Liver (tissue), 8 donors: ENCODE measurements at regions not wholly inside any gene's neighbourhood (a gene's known extent, or its start where the extent isn't known, plus 50 kb on each side); places are given as distances from the start of the nearest gene placed in this dataset.

ENCODE experiments used
- DNase-seq: peaks from one replicate; pipeline ENCODE4 v3.0.0-alpha.2; 2017; ENCODE audit warnings: low spot score
- H3K27ac ChIP-seq, 2 donors: one replicate each; pipeline ENCODE4 v1.7.0; 2013; ENCODE audit warnings: inconsistent platforms in 2 of 2, low read length in 2 of 2, control low read depth in 1 of 2, low read depth in 1 of 2, mild to moderate bottlenecking in 1 of 2
- H3K27me3 ChIP-seq, 4 donors: one replicate each; pipeline versions ENCODE4 v1.6.1 to v1.7.0; 2013; ENCODE audit warnings: low read length in 3 of 4, inconsistent platforms in 1 of 4, mild to moderate bottlenecking in 1 of 4, moderate library complexity in 1 of 4; ENCODE audit not compliant: control insufficient read depth in 4 of 4, insufficient read depth in 4 of 4
- H3K36me3 ChIP-seq, 4 donors: one replicate each; pipeline versions ENCODE4 v1.6.1 to v1.7.0; 2013; ENCODE audit warnings: low read length in 3 of 4, mild to moderate bottlenecking in 3 of 4, low read depth in 1 of 4, moderate library complexity in 1 of 4; ENCODE audit not compliant: control insufficient read depth in 4 of 4, insufficient read depth in 3 of 4
- H3K4me1 ChIP-seq, 4 donors: one replicate each; pipeline versions ENCODE4 v1.6.1 to v1.7.0; 2013; ENCODE audit warnings: low read length in 3 of 4, mild to moderate bottlenecking in 3 of 4, moderate library complexity in 1 of 4; ENCODE audit not compliant: control insufficient read depth in 4 of 4, insufficient read depth in 4 of 4
- H3K4me3 ChIP-seq, 3 donors: one replicate each; pipeline versions ENCODE4 v1.6.1 to v1.7.0; 2013; ENCODE audit warnings: low read length in 3 of 3, control low read depth in 1 of 3, low read depth in 1 of 3, mild to moderate bottlenecking in 1 of 3
- H3K9ac ChIP-seq, 2 donors: one replicate each; pipeline ENCODE4 v1.7.0; 2013; ENCODE audit warnings: low read length in 2 of 2, mild to moderate bottlenecking in 2 of 2, moderate library complexity in 2 of 2, control low read depth in 1 of 2, low read depth in 1 of 2
- H3K9me3 ChIP-seq, 4 donors: one replicate each; pipeline versions ENCODE4 v1.6.1 to v1.7.0; 2013; ENCODE audit warnings: low read length in 3 of 4; ENCODE audit not compliant: control insufficient read depth in 4 of 4
- ATF3 ChIP-seq: IDR thresholded peaks from 2 replicates; pipeline ENCODE4 v1.6.1; 2016; ENCODE audit warnings: antibody characterized with exemption
- CTCF ChIP-seq: fragments of 150-350 bp; IDR thresholded peaks from 2 replicates; pipeline ENCODE4 v1.5.1; 2017; ENCODE audit warnings: improper control_type of control experiment, low read depth, low read length; ENCODE audit not compliant: missing input control
- EGR1 ChIP-seq, 2 donors: IDR thresholded peaks; 2 replicates each; pipeline ENCODE4 v1.6.1; 2016 to 2018; ENCODE audit warnings: antibody characterized with exemption in 2 of 2, low read depth in 2 of 2
- FOXA1 ChIP-seq: IDR thresholded peaks from 2 replicates; pipeline ENCODE4 v1.6.1; 2016; ENCODE audit warnings: antibody characterized with exemption
- FOXA2 ChIP-seq: IDR thresholded peaks from 2 replicates; pipeline ENCODE4 v1.6.1; 2016; ENCODE audit warnings: antibody characterized with exemption
- GABPA ChIP-seq, 2 donors: IDR thresholded peaks in 1 of 2; conservative IDR thresholded peaks in 1 of 2; 2 replicates each; pipeline ENCODE4 v1.6.1; 2016; ENCODE audit warnings: antibody characterized with exemption in 2 of 2, mild to moderate bottlenecking in 1 of 2, moderate library complexity in 1 of 2
- HNF4A ChIP-seq, 2 donors: conservative IDR thresholded peaks; 2 replicates each; pipeline ENCODE4 v1.6.1; 2016; ENCODE audit warnings: antibody characterized with exemption in 2 of 2, mild to moderate bottlenecking in 2 of 2
- HNF4G ChIP-seq: IDR thresholded peaks from 2 replicates; pipeline ENCODE4 v1.6.1; 2016; ENCODE audit warnings: antibody characterized with exemption
- JUND ChIP-seq, 2 donors: IDR thresholded peaks; 2 replicates each; pipeline ENCODE4 v1.6.1; 2016; ENCODE audit warnings: antibody characterized with exemption in 2 of 2
- MAX ChIP-seq: IDR thresholded peaks from 2 replicates; pipeline ENCODE4 v1.6.1; 2016; ENCODE audit warnings: antibody characterized with exemption
- REST ChIP-seq: IDR thresholded peaks from 2 replicates; pipeline ENCODE4 v1.6.1; 2016; ENCODE audit warnings: antibody characterized with exemption, mild to moderate bottlenecking
- SP1 ChIP-seq: IDR thresholded peaks from 2 replicates; pipeline ENCODE4 v1.6.1; 2018; ENCODE audit warnings: antibody characterized with exemption, mild to moderate bottlenecking
- TAF1 ChIP-seq: conservative IDR thresholded peaks from 2 replicates; pipeline ENCODE4 v1.6.1; 2016; ENCODE audit warnings: antibody characterized with exemption, mild to moderate bottlenecking
- YY1 ChIP-seq: IDR thresholded peaks from 2 replicates; pipeline ENCODE4 v1.6.1; 2016; ENCODE audit warnings: antibody characterized with exemption, mild to moderate bottlenecking
- ZBTB33 ChIP-seq: IDR thresholded peaks from 2 replicates; pipeline ENCODE4 v1.6.1; 2016; ENCODE audit warnings: antibody characterized with exemption
- WGBS: extraction: QIAGEN DNeasy Blood & Tissue Kit; methylation state at CpG from one replicate; pipeline ENCODE4 v1.1.7; 2013; 5-methylcytosine and 5-hydroxymethylcytosine counted together
- donor health status: healthy.
- donor health status: healthy.
- donor health status: healthy.
- donor health status: healthy.
- donor health status: healthy.

- no peak for TF ChIP-seq REST
- no peak for TF ChIP-seq FOXA2
- TF ChIP-seq SP1: no peak
- no peak for TF ChIP-seq FOXA1
- TF ChIP-seq JUND (IDR thresholded peaks at IDR 0.05): no peak
Measured at GRCh38 chr2:106316915-106317314, 122.8 kb upstream of the UXS1 start (continued).

- Histone ChIP-seq H3K9me3 (no peaks in the 10 kb centered on the region), H3K9ac (no peak overlapping the region), H3K4me1 (peaks cover 0 to 5% (median 3%) of the 10 kb centered on the region in 4 donors), H3K4me3 (no peak overlapping the region), H3K36me3 (no peaks in the 10 kb centered on the region), H3K27ac (no peak overlapping the region), H3K27me3 (no peaks in the 10 kb centered on the region)
- no peak for DNase-seq
- no peak for TF ChIP-seq HNF4G
- no peak for TF ChIP-seq MAX
- no peak for TF ChIP-seq EGR1 (IDR thresholded peaks at IDR 0.05; ENCODE audit: low read depth in 2 of 2)
- TF ChIP-seq FOXA1: no peak
- TF ChIP-seq CTCF: no peak
- no peak for TF ChIP-seq ZBTB33
- TF ChIP-seq FOXA2: no peak
- TF ChIP-seq YY1: no peak
- no peak for TF ChIP-seq REST
- no peak for TF ChIP-seq ATF3
- TF ChIP-seq TAF1: no peak
- no peak for TF ChIP-seq JUND (IDR thresholded peaks at IDR 0.05)
- TF ChIP-seq HNF4A (conservative IDR thresholded peaks at IDR 0.05): no peak
- TF ChIP-seq SP1: no peak
- TF ChIP-seq GABPA (IDR thresholded peaks at IDR 0.05 in 1 of 2, conservative IDR thresholded peaks at IDR 0.05 in 1 of 2): no peak
- WGBS: 81% methylated on average over 3 of the region's 3 CpGs
Measured at GRCh38 chr2:106314444-106314843, 120.3 kb upstream of the UXS1 start.
